RWPE2 (cell line): ENCODE measurements at regions not wholly inside any gene's neighbourhood (a gene's known extent, or its start where the extent isn't known, plus 50 kb on each side); places are given as distances from the start of the nearest gene placed in this dataset.
"Not testable (repeated sequence)": the region's sequence is repeated elsewhere in the genome, so short reads cannot be mapped to it uniquely, and the experiment has no call there.

Source experiments
- ATAC-seq: fragments of 200-7000 bp; cut with Tn5 transposase; 3 replicates; pipeline ENCODE4 v1.9.1; 2021; ENCODE audit warnings: low read depth
- DNase-seq: peaks from one replicate; pipeline ENCODE4 v3.0.0-alpha.2; 2020; ENCODE audit warnings: low spot score
- H3K27ac ChIP-seq: fragments of 450-650 bp; 2 replicates; pipeline ENCODE4 v1.5.1; 2017; ENCODE audit warnings: mild to moderate bottlenecking; ENCODE audit not compliant: poor library complexity, severe bottlenecking
- H3K27me3 ChIP-seq: fragments of 250-450 bp; sonication (Bioruptor Pico); 2 replicates; pipeline ENCODE4 v1.5.1; 2021; ENCODE audit warnings: mild to moderate bottlenecking, moderate library complexity; ENCODE audit not compliant: insufficient read depth, poor library complexity, severe bottlenecking
- H3K36me3 ChIP-seq: fragments of 250-450 bp; sonication (Bioruptor Pico); 2 replicates; pipeline ENCODE4 v1.5.1; 2020; ENCODE audit warnings: low read depth, mild to moderate bottlenecking, moderate library complexity
- H3K4me1 ChIP-seq: fragments of 250-450 bp; sonication (Bioruptor Pico); 2 replicates; pipeline ENCODE4 v1.5.1; 2021; ENCODE audit warnings: mild to moderate bottlenecking, moderate library complexity; ENCODE audit not compliant: insufficient read depth, poor library complexity, severe bottlenecking
- H3K4me3 ChIP-seq: fragments of 250-450 bp; sonication (Bioruptor Pico); 2 replicates; pipeline ENCODE4 v1.5.1; 2021; ENCODE audit warnings: mild to moderate bottlenecking, moderate library complexity; ENCODE audit not compliant: severe bottlenecking
- H3K9me3 ChIP-seq: fragments of 250-450 bp; sonication (Bioruptor Pico); 2 replicates; pipeline ENCODE4 v1.5.1; 2021; ENCODE audit warnings: mild to moderate bottlenecking, moderate library complexity; ENCODE audit not compliant: severe bottlenecking
- TF ChIP-seq, protein P1 (sequence below): fragments of 450-650 bp; IDR thresholded peaks from one replicate; pipeline ENCODE4 v1.5.1; 2017; ENCODE audit warnings: mild to moderate bottlenecking, moderate library complexity; ENCODE audit not compliant: poor library complexity, severe bottlenecking

DNA sequence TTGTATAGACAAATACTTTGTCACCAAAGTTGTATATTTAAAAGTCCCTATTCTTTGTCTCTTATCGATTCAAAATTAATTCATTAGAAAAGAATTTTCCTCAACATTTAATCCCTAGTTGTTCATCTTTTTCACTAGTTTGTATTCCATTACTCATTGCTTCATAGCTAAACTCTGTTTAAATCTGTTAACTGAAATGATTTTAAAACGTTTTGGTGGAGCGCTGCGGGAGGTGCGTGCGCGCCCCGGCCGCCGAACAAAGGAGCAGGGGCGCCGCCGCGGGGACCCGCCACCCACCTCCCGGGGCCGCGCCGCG, 56.4 kb upstream of the GOLGA8A start:
- Histone ChIP-seq H3K27me3 (peaks cover 61% of the 10 kb centered on the region), H3K27ac (no peak overlapping the region), H3K36me3 (no peaks in the 10 kb centered on the region), H3K9me3 (no peaks in the 10 kb centered on the region), H3K4me3 (no peak overlapping the region), H3K4me1 (no peaks in the 10 kb centered on the region)
- ATAC-seq = no peak
- TF ChIP-seq, protein P1, sequence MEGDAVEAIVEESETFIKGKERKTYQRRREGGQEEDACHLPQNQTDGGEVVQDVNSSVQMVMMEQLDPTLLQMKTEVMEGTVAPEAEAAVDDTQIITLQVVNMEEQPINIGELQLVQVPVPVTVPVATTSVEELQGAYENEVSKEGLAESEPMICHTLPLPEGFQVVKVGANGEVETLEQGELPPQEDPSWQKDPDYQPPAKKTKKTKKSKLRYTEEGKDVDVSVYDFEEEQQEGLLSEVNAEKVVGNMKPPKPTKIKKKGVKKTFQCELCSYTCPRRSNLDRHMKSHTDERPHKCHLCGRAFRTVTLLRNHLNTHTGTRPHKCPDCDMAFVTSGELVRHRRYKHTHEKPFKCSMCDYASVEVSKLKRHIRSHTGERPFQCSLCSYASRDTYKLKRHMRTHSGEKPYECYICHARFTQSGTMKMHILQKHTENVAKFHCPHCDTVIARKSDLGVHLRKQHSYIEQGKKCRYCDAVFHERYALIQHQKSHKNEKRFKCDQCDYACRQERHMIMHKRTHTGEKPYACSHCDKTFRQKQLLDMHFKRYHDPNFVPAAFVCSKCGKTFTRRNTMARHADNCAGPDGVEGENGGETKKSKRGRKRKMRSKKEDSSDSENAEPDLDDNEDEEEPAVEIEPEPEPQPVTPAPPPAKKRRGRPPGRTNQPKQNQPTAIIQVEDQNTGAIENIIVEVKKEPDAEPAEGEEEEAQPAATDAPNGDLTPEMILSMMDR = no peak
- DNase-seq = no peak

DNA sequence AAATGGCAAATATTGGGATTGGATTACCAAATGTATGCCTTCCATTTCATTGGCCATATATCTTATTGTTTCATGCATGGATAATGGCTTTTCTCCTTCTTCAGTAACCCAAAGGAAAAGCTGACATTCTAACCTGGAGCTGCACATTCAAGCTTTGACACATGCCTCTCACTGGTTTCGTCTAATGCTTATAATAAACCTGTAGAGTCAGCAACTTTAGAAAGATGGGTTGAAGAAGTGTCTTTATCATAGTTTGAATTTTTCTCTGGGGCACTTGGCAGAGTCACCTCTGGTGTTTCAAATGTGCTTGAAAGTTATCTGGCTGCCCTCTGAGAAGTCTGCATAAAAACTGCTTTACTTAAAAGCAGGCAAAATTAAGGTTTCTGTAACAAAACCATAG, 55.4 kb upstream of the GOLGA8A start:
- H3K27me3 ChIP-seq = peaks cover 54% of the 10 kb centered on the region
- no peak overlapping the region for H3K27ac ChIP-seq
- H3K4me3 ChIP-seq = no peak overlapping the region
- no peaks in the 10 kb centered on the region for H3K36me3 ChIP-seq
- no peak for DNase-seq
- H3K4me1 ChIP-seq = no peaks in the 10 kb centered on the region
- no peaks in the 10 kb centered on the region for H3K9me3 ChIP-seq
- no peak for ATAC-seq
- TF ChIP-seq, protein P1 = no peak

DNA sequence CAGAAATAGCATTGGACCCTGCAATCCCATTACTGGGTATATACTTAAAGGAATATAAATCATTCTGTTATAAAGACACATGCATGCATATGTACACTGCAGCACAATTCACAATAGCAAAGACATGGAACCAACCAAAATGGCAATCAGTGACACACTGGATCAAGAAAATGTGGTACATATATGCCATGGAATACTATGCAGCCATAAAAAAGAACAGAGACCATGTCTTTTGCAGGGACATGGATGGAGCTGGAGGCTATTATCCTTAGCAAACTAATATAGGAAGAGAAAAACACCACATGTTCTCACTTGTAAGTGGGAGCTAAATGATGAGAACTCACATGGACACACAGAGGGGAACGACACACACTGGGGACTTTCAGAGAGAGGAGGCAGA, 53.9 kb upstream of the GOLGA8A start:
- not testable (repeated sequence) for H3K9me3 ChIP-seq, ATAC-seq, DNase-seq, H3K27ac ChIP-seq, H3K36me3 ChIP-seq, H3K4me1 ChIP-seq, H3K4me3 ChIP-seq
- peaks cover 48% of the 10 kb centered on the region for H3K27me3 ChIP-seq

DNA sequence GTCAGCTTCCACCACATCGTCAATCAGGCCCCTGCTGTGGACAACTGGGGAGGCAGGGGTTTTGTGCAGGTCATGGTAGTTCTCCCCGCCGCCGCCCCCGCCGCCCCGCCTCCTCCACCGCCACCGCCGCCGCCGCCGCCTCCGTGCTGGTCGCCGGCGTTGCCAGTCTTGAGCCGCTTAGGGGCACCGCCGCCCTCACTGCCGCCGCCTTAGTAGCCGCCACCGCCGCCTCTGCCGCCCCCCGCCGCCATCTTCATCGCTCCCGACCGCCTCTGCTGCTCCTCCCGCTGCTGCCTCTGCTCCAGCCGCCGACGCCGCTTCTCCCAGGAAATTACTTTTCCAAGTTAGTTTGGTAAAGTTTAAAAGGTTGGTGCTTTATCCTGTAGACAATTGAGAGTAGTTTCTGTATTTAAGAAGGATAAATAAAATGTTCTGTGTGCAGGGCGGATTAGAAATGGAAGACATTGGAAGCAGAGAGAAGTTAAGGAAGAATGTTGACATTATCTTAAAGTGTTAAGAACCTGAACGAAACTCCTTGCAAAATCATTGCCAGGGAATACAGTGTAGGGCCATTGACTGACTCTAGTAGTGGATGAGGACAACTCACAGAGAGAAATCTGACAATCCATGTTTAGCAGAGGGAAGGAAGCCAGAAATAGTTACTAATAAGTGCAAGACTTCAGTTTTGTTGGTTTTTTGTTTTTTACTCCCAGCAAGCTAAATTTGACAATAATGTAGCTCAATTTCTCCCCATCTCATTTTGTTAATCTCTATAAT, 53.0 kb upstream of the GOLGA8A start:
- no peak overlapping the region for H3K27ac ChIP-seq
- no peaks in the 10 kb centered on the region for H3K9me3 ChIP-seq
- no peak overlapping the region for H3K4me3 ChIP-seq
- TF ChIP-seq, protein P1 = no peak
- ATAC-seq = no peak
- no peaks in the 10 kb centered on the region for H3K36me3 ChIP-seq
- DNase-seq = no peak
- H3K4me1 ChIP-seq = no peaks in the 10 kb centered on the region
- H3K27me3 ChIP-seq = peaks cover 44% of the 10 kb centered on the region

DNA sequence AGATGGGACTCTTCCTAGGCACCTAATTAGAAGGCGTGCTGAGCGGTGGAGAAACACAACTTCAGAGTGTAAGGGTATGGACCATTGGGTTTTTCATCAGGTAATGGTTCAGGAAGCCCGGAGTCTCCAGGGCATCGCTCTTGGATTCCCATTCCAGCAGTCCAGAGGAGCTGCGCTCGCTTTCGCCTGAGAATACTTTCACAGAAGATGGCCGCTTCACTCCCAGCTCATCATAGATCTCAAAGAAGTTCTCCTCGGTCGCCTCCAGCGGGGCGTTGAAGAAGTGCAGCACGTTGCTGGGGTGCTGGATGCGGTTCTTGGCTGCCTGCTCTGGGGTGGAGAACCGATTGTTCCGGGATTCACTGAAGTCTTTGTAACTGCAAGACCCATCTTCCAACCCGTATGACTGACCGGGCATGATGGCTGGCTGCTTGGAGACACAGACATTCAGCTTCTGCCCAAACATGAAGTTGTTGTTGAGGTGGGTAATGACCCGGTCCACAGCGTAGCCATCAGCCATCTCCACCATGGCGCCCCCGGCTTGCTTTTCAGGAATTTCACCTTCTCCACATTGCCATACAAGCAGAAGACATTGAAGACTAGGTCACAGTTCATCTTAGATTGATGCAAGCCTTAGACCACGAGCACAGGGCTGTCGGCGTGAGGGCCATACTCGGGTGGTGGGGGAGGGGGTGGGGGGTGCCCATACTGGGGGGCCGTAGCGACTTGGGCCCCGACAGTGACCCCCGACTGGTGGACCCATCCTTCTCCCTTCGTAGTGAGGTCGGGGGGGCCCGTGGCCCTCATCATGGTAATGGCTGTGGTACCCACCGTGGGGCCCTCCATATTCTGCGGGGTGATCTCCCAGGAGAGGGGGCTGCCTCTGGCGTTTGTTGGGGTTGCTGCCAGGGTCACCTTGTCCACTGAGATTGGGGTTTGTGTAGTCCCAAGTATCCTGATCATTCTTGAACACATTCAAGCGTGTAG, 51.7 kb upstream of the GOLGA8A start:
- not testable (repeated sequence) for ATAC-seq

More for the DNA sequence above, 51.7 kb upstream of the GOLGA8A start:
- H3K4me3 ChIP-seq, DNase-seq, H3K4me1 ChIP-seq, H3K27ac ChIP-seq, H3K36me3 ChIP-seq, H3K9me3 ChIP-seq: not testable (repeated sequence)
- H3K27me3 ChIP-seq = peaks cover 33% of the 10 kb centered on the region
